Immature natural killer cell (primary cell): ENCODE measurements at regions not wholly inside any gene's neighbourhood (a gene's known extent, or its start where the extent isn't known, plus 50 kb on each side); places are given as distances from the start of the nearest gene placed in this dataset.

Source experiments
- DNase-seq, 3 donors: peaks; one replicate each; pipeline ENCODE4 v3.0.0; 2022; ENCODE audit warnings: mixed read lengths in 1 of 3
- H3K27ac Mint-ChIP-seq, 6 donors: one replicate each; pipeline ENCODE4 v1.8.0; 2020; ENCODE audit warnings: mixed read lengths in 6 of 6, mild to moderate bottlenecking in 5 of 6, inconsistent platforms in 4 of 6, moderate library complexity in 3 of 6
- H3K27me3 Mint-ChIP-seq, 3 donors: one replicate each; pipeline ENCODE4 v1.8.0; 2020 to 2021; ENCODE audit warnings: low read depth in 3 of 3, mild to moderate bottlenecking in 3 of 3, mixed read lengths in 3 of 3, moderate library complexity in 3 of 3, inconsistent platforms in 1 of 3
- H3K36me3 Mint-ChIP-seq, 3 donors: one replicate each; pipeline ENCODE4 v1.8.0; 2020; ENCODE audit warnings: mixed read lengths in 3 of 3, inconsistent platforms in 2 of 3, mild to moderate bottlenecking in 2 of 3
- H3K4me1 Mint-ChIP-seq, 2 donors: one replicate each; pipeline ENCODE4 v1.8.0; 2020; ENCODE audit warnings: inconsistent platforms in 2 of 2, mild to moderate bottlenecking in 2 of 2, mixed read lengths in 2 of 2, moderate library complexity in 1 of 2
- H3K4me3 Mint-ChIP-seq, 5 donors: one replicate each; pipeline ENCODE4 v1.8.0; 2020; ENCODE audit warnings: mild to moderate bottlenecking in 5 of 5, mixed read lengths in 5 of 5, inconsistent platforms in 3 of 5, moderate library complexity in 3 of 5
- H3K9me3 Mint-ChIP-seq, 6 donors: one replicate each; pipeline ENCODE4 v1.8.0; 2020; ENCODE audit warnings: mild to moderate bottlenecking in 6 of 6, mixed read lengths in 6 of 6, inconsistent platforms in 4 of 6, moderate library complexity in 3 of 6

DNA sequence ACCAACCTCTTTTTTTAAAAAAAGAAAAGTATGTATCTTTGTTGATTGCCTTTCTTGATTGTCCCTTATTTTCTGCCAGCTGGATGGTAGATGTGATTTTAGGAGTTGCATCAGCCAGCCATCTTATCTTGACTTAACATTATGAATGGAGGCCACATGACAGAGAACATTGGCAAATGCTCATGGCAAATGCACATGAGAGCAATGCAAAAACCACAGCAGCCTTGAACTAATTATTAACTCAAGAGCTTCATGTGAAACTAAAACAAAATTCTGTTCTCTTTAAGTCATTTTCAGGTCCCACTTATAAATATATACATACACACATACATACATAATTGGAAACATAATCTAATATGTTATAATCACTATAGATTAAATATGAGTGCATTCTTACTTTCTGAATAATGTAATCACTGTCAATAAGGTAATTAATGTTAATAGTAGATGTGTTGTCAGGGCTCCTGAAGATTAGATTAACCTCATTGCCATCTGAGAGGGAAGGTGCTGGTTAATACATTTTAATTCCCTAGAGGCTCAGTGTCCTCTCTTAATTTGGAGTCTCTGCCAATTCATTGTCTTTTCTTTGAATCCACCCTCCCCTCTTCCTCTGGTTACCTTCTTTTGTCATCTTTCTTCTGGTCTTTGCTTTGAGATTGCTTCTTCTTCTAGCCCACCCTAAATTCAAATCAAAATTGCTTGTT is 962.2 kb downstream of the ADGRL2 start:
- Mint-ChIP-seq H3K4me1 (no peaks in the 10 kb centered on the region), H3K36me3 (no peaks in the 10 kb centered on the region), H3K4me3 (no peak overlapping the region), H3K9me3 (peaks cover 2 to 42% (median 11%) of the 10 kb centered on the region in 6 donors), H3K27me3 (peaks cover 0 to 2% (median 0%) of the 10 kb centered on the region in 3 donors), H3K27ac (no peak overlapping the region)
- DNase-seq = no peak

- peaks cover 2 to 30% (median 13%) of the 10 kb centered on the region in 6 donors for H3K9me3 Mint-ChIP-seq
- H3K27ac Mint-ChIP-seq = no peak overlapping the region
- no peaks in the 10 kb centered on the region for H3K36me3 Mint-ChIP-seq
- no peak for DNase-seq
- no peaks in the 10 kb centered on the region for H3K4me1 Mint-ChIP-seq
- peak overlapping the region in 1 of 5 donors; percentile 16 for H3K4me3 Mint-ChIP-seq
- peaks cover 0 to 2% (median 0%) of the 10 kb centered on the region in 3 donors for H3K27me3 Mint-ChIP-seq
Measured at GRCh38 chr1:82759035-82759434, 958.3 kb downstream of the ADGRL2 start.

DNA sequence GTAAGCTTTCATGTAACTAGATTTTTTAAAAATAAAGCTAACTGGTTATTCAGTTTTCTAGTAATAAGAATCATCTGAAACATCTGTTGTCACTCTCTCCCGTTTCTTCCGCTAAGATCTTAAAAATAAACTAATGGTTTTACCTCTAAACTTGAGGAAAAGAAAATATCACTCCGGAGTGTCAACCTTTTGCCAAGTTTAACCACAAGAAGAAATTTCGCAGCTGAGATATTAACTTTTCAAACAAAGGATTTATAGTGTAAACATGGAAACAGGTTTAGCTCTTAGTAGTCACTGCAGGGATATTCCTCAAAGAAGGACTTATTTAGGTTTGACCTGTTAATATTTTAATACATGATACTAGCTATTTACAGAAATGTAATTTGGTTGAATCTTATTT is 954.9 kb downstream of the ADGRL2 start:
- no peak for DNase-seq
- H3K36me3 Mint-ChIP-seq = no peaks in the 10 kb centered on the region
- peaks cover 0 to 2% (median 0%) of the 10 kb centered on the region in 3 donors for H3K27me3 Mint-ChIP-seq
- peaks cover 5 to 34% (median 17%) of the 10 kb centered on the region in 6 donors for H3K9me3 Mint-ChIP-seq
- H3K4me1 Mint-ChIP-seq = no peaks in the 10 kb centered on the region
- H3K27ac Mint-ChIP-seq = no peak overlapping the region
- no peak overlapping the region for H3K4me3 Mint-ChIP-seq

GRCh38 chr1:82755191-82755590 is 954.5 kb downstream of the ADGRL2 start:
- Mint-ChIP-seq H3K9me3 (peaks cover 5 to 33% (median 16%) of the 10 kb centered on the region in 6 donors), H3K4me3 (no peak overlapping the region), H3K27ac (no peak overlapping the region), H3K27me3 (peaks cover 0 to 2% (median 0%) of the 10 kb centered on the region in 3 donors), H3K36me3 (no peaks in the 10 kb centered on the region), H3K4me1 (no peaks in the 10 kb centered on the region)
- no peak for DNase-seq

- no peak for DNase-seq
- Mint-ChIP-seq H3K36me3 (no peaks in the 10 kb centered on the region), H3K4me3 (no peak overlapping the region), H3K4me1 (no peaks in the 10 kb centered on the region), H3K9me3 (peaks cover 5 to 27% (median 12%) of the 10 kb centered on the region in 6 donors), H3K27me3 (no peaks in the 10 kb centered on the region), H3K27ac (no peak overlapping the region)
Measured at GRCh38 chr1:82752046-82752445, 951.3 kb downstream of the ADGRL2 start.

DNA sequence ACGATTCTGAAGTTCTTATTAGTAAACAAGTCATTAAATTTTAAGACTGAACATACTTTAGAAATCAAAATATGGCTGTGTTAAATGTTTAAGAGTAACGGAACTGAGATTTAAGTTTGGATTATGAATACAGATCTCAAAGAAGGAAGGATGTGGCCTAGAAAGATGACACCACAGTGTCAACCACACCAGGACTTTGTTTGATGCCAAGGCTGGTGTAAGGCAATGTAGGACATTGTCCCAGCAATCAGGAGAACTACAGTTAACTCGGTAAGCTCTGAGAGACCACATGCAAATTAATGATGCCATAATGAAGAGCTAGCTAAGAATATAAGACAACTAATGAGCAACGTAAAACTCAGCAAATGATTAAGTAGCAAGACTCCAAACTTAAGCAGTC is 932.9 kb downstream of the ADGRL2 start:
- Mint-ChIP-seq H3K4me3 (no peak overlapping the region), H3K9me3 (peaks cover 14 to 38% (median 24%) of the 10 kb centered on the region in 6 donors), H3K27ac (no peak overlapping the region), H3K27me3 (peaks cover 0 to 2% (median 0%) of the 10 kb centered on the region in 3 donors), H3K36me3 (peaks cover 0 to 9% (median 5%) of the 10 kb centered on the region in 3 donors), H3K4me1 (peaks cover 1 to 9% of the 10 kb centered on the region in 2 donors)
- DNase-seq = peak; percentile 1 to 16 (median 7)

DNA sequence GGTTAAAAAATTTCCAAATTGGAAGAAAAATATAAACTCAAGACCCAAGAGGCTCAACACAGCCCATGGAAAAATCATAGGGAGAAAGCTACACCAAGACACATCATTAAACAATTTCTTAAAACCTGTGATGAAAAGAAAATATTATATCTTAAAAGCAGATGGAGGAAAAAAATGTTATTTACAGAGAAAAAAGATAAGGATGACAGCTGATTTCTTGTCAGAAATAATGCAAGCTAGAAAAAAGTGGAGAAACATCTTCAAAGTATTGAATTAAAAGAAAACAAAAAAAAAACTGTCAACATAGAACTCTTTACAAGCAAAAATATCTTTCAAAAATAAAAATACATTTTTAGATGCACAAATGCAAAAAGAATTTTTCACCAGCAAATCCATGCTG is 930.5 kb downstream of the ADGRL2 start:
- H3K27ac Mint-ChIP-seq = no peak overlapping the region
- DNase-seq = no peak
- peaks cover 0 to 2% (median 2%) of the 10 kb centered on the region in 3 donors for H3K27me3 Mint-ChIP-seq
- peaks cover 1 to 9% of the 10 kb centered on the region in 2 donors for H3K4me1 Mint-ChIP-seq
- peaks cover 10 to 54% (median 24%) of the 10 kb centered on the region in 6 donors for H3K9me3 Mint-ChIP-seq
- H3K36me3 Mint-ChIP-seq = peaks cover 0 to 9% (median 5%) of the 10 kb centered on the region in 3 donors
- H3K4me3 Mint-ChIP-seq = no peak overlapping the region

DNA sequence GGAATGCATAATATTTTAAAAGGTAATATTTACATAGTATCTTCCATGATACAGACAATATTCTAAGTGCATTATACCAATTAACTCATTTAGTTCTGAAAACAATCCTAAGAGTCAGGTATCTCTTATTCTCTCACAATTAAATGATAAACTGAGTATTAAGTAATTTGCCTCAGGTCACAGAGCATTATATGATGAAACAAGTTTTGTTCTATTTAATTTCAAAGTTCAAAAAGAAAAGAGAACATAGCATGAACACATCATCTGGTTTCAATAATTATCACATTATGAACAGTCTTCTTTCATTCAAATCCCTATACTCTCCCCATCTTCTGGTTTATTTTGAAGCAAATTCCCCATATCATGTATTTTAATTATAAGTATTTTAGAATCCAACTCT is 927.5 kb downstream of the ADGRL2 start:
- Mint-ChIP-seq H3K27me3 (peaks cover 0 to 2% (median 2%) of the 10 kb centered on the region in 3 donors), H3K9me3 (peaks cover 4 to 62% (median 30%) of the 10 kb centered on the region in 6 donors), H3K4me3 (no peak overlapping the region), H3K27ac (no peak overlapping the region), H3K36me3 (peaks cover 0 to 6% (median 5%) of the 10 kb centered on the region in 3 donors), H3K4me1 (no peaks in the 10 kb centered on the region)
- DNase-seq = no peak

DNA sequence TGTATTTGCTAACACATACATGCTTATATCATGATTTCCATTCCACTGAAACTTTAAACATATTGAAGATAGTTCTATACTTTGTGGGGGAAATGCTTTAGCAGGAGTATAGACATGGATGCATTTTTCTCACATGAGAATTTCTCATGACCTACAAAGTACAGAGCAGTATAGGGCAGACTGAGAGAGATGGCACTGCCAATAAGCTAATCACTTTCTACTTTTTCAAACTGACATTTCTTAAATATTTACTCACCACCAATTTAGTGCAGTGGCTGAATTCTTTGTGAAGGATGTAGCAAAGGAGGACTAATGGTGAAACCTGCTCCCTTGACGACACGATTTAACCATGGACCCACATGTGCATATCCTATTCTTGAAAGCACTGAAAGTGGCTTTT is 923.5 kb downstream of the ADGRL2 start:
- no peak for DNase-seq
- Mint-ChIP-seq H3K9me3 (peaks cover 4 to 66% (median 29%) of the 10 kb centered on the region in 6 donors), H3K36me3 (peaks cover 0 to 3% (median 0%) of the 10 kb centered on the region in 3 donors), H3K27me3 (peaks cover 0 to 2% (median 2%) of the 10 kb centered on the region in 3 donors), H3K27ac (no peak overlapping the region), H3K4me3 (no peak overlapping the region), H3K4me1 (no peaks in the 10 kb centered on the region)

GRCh38 chr1:82722608-82723007 is 921.9 kb downstream of the ADGRL2 start:
- Mint-ChIP-seq H3K27me3 (no peaks in the 10 kb centered on the region), H3K36me3 (peaks cover 0 to 3% (median 0%) of the 10 kb centered on the region in 3 donors), H3K4me3 (no peak overlapping the region), H3K4me1 (no peaks in the 10 kb centered on the region), H3K9me3 (peaks cover 2 to 70% (median 31%) of the 10 kb centered on the region in 6 donors), H3K27ac (no peak overlapping the region)
- DNase-seq = no peak

- Mint-ChIP-seq H3K27ac (no peak overlapping the region), H3K27me3 (no peaks in the 10 kb centered on the region), H3K4me3 (no peak overlapping the region), H3K36me3 (peaks cover 0 to 3% (median 0%) of the 10 kb centered on the region in 3 donors), H3K4me1 (no peaks in the 10 kb centered on the region), H3K9me3 (peaks cover 2 to 64% (median 30%) of the 10 kb centered on the region in 6 donors)
- no peak for DNase-seq
Measured at GRCh38 chr1:82721702-82722101, 921.0 kb downstream of the ADGRL2 start.

DNA sequence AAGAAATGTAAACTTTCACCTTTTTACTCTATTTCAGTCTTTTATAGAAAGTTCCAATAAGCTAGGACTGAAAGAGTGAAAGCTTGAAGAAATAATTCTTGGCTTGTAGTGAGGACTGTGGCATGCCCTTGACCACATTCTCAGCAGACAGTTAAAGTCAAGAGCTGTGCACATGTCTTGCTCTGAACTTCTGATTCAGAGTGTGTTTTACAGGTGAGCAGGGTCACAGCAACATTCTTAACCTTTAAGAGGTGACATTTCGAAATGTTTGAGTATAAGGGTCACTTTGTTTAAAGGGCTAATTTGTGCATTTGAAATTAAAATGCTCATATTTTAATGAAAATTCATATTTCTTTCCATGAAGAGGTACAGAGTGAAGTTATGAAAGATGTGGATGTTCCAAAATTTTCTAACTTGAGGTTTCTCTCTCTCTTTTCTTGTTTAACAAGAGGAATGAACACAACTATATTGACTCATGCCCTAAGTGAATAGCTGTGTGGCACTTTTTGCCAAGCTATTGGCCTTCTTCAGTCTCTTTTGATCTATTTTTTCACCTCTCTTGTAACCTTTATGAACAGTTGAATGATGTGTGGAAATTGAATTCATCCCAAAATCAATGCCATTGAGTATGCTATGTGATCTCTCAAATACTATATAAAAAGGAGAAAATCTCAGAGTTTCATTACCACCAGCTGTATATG is 918.1 kb downstream of the ADGRL2 start:
- no peak for DNase-seq
- peaks cover 0 to 3% (median 0%) of the 10 kb centered on the region in 3 donors for H3K36me3 Mint-ChIP-seq

GRCh38 chr1:82710091-82710490 is 909.4 kb downstream of the ADGRL2 start:
- Mint-ChIP-seq H3K27ac (no peak overlapping the region), H3K4me1 (peaks cover 0 to 6% of the 10 kb centered on the region in 2 donors), H3K36me3 (no peaks in the 10 kb centered on the region), H3K27me3 (no peaks in the 10 kb centered on the region), H3K4me3 (no peak overlapping the region), H3K9me3 (peaks cover 4 to 34% (median 13%) of the 10 kb centered on the region in 6 donors)
- DNase-seq = no peak

More for the DNA sequence above, 918.1 kb downstream of the ADGRL2 start:
- Mint-ChIP-seq H3K27me3 (no peaks in the 10 kb centered on the region), H3K27ac (no peak overlapping the region), H3K9me3 (peaks cover 3 to 72% (median 28%) of the 10 kb centered on the region in 6 donors), H3K4me3 (no peak overlapping the region), H3K4me1 (no peaks in the 10 kb centered on the region)

DNA sequence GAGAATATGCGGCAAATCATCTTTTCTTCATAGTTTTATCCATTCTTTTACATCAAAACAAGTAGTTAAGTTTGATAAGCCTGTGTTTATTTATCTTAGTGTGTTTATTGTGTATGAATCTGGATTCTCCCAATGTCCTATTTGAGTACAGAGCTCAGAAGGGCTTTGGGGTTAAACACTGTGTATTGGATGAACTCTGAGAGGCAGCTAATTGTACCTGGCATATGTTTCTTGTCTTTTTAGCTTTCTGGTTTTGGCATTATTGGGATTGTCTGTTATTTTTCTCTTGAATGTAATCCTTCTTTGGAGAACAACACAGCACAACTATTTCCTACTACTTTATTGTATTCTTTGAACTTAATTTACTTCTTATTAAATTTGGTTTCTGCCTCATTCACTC is 906.9 kb downstream of the ADGRL2 start:
- H3K36me3 Mint-ChIP-seq = no peaks in the 10 kb centered on the region
- no peak for DNase-seq
- H3K4me3 Mint-ChIP-seq = no peak overlapping the region
- peaks cover 0 to 6% of the 10 kb centered on the region in 2 donors for H3K4me1 Mint-ChIP-seq
- H3K9me3 Mint-ChIP-seq = peaks cover 2 to 23% (median 8%) of the 10 kb centered on the region in 6 donors
- peaks cover 0 to 1% (median 0%) of the 10 kb centered on the region in 3 donors for H3K27me3 Mint-ChIP-seq
- H3K27ac Mint-ChIP-seq = no peak overlapping the region
